GM23338 (cell line): ENCODE measurements at regions not wholly inside any gene's neighbourhood (a gene's known extent, or its start where the extent isn't known, plus 50 kb on each side); places are given as distances from the start of the nearest gene placed in this dataset.

Experiments used
- ATAC-seq: fragments of 200-7000 bp; cut with Tn5 transposase; 3 replicates; pipeline ENCODE4 v1.9.1; 2020
- DNase-seq: peaks from one replicate; pipeline ENCODE4 v3.0.0-alpha.2; 2015; ENCODE audit warnings: low spot score
- H2AFZ ChIP-seq: fragments of 200-600 bp; sonication (generic); 2 replicates; pipeline ENCODE4 v1.8.0; 2016; ENCODE audit warnings: antibody characterized with exemption, mild to moderate bottlenecking, moderate library complexity
- H3F3A ChIP-seq: fragments of 200-600 bp; sonication (generic); replicated peaks from 2 replicates; pipeline ENCODE4 v1.8.0; 2017; ENCODE audit warnings: antibody characterized with exemption, mixed run types, low read depth
- H3K27ac ChIP-seq: fragments of 200-600 bp; sonication (generic); 2 replicates; pipeline ENCODE4 v1.6.1; 2016; ENCODE audit warnings: low read depth
- H3K27me3 ChIP-seq: fragments of 200-600 bp; sonication (generic); 2 replicates; pipeline ENCODE4 v1.8.0; 2016; ENCODE audit warnings: mild to moderate bottlenecking, mixed run types, moderate library complexity; ENCODE audit not compliant: insufficient read depth
- H3K36me3 ChIP-seq: fragments of 200-600 bp; sonication (generic); 2 replicates; pipeline ENCODE4 v1.8.0; 2016; ENCODE audit warnings: mild to moderate bottlenecking; ENCODE audit not compliant: insufficient read depth
- H3K4me1 ChIP-seq: fragments of 200-600 bp; sonication (generic); 2 replicates; pipeline ENCODE4 v1.8.0; 2016; ENCODE audit warnings: mild to moderate bottlenecking, moderate library complexity; ENCODE audit not compliant: insufficient read depth
- H3K4me2 ChIP-seq: fragments of 200-600 bp; sonication (generic); 2 replicates; pipeline ENCODE4 v1.7.1; 2017; ENCODE audit warnings: mixed run types
- H3K4me3 ChIP-seq: fragments of 200-600 bp; sonication (generic); 2 replicates; pipeline ENCODE4 v1.6.1; 2016; ENCODE audit warnings: mixed run types
- H3K79me2 ChIP-seq: fragments of 200-600 bp; sonication (generic); replicated peaks from 2 replicates; pipeline ENCODE4 v1.8.0; 2017; ENCODE audit warnings: mild to moderate bottlenecking; ENCODE audit not compliant: insufficient read depth
- H3K9me2 ChIP-seq: fragments of 200-600 bp; sonication (generic); 2 replicates; pipeline ENCODE4 v1.8.0; 2017; ENCODE audit not compliant: insufficient read depth
- H4K20me1 ChIP-seq: fragments of 200-600 bp; sonication (generic); replicated peaks from 2 replicates; pipeline ENCODE4 v1.8.0; 2017; ENCODE audit warnings: mild to moderate bottlenecking; ENCODE audit not compliant: insufficient read depth
- H3K27ac Mint-ChIP-seq: 2 replicates; pipeline ENCODE4 v1.8.0; 2020; ENCODE audit warnings: inconsistent platforms, mild to moderate bottlenecking, moderate library complexity, mixed read lengths
- H3K27me3 Mint-ChIP-seq: 3 replicates; pipeline ENCODE4 v1.8.0; 2022; ENCODE audit warnings: low read depth, mild to moderate bottlenecking, moderate library complexity, mixed read lengths, inconsistent platforms; ENCODE audit not compliant: insufficient read depth, poor library complexity
- H3K36me3 Mint-ChIP-seq: 3 replicates; pipeline ENCODE4 v1.8.0; 2021; ENCODE audit warnings: low read depth, mild to moderate bottlenecking, inconsistent platforms, moderate library complexity, mixed read lengths
- H3K4me1 Mint-ChIP-seq: 3 replicates; pipeline ENCODE4 v1.8.0; 2020; ENCODE audit warnings: mild to moderate bottlenecking, inconsistent platforms, mixed read lengths
- H3K4me3 Mint-ChIP-seq: 3 replicates; pipeline ENCODE4 v1.8.0; 2021; ENCODE audit warnings: moderate library complexity, mild to moderate bottlenecking, inconsistent platforms, mixed read lengths
- H3K9me3 Mint-ChIP-seq: 3 replicates; pipeline ENCODE4 v1.8.0; 2020; ENCODE audit warnings: moderate library complexity, mild to moderate bottlenecking, inconsistent platforms, mixed read lengths
- CREB1 ChIP-seq: fragments of 250-450 bp; sonication (Bioruptor Pico); IDR thresholded peaks from 2 replicates; pipeline ENCODE4 v1.5.0; 2020; ENCODE audit warnings: low read depth, mild to moderate bottlenecking, moderate library complexity
- JUNB ChIP-seq: IDR thresholded peaks from one replicate; pipeline ENCODE4 v1.6.1; 2016; ENCODE audit warnings: antibody characterized with exemption; ENCODE audit not compliant: unreplicated experiment
- STAT1 ChIP-seq: IDR thresholded peaks from one replicate; pipeline ENCODE4 v1.6.1; 2016; ENCODE audit warnings: antibody characterized with exemption; ENCODE audit not compliant: unreplicated experiment
- ZNF114 ChIP-seq: fragments of 250-450 bp; sonication (Bioruptor Pico); IDR thresholded peaks from 2 replicates; pipeline ENCODE4 v1.5.0; 2020; ENCODE audit warnings: mild to moderate bottlenecking, moderate library complexity
- ZNF331 ChIP-seq: fragments of 250-450 bp; sonication (Bioruptor Pico); IDR thresholded peaks from 2 replicates; pipeline ENCODE4 v1.5.0; 2020; ENCODE audit warnings: low read depth, mild to moderate bottlenecking, moderate library complexity
- TF ChIP-seq, protein P1 (sequence below): IDR thresholded peaks from 2 replicates; pipeline ENCODE4 v1.6.1; 2016; ENCODE audit warnings: antibody characterized with exemption
- TF ChIP-seq, protein P2 (sequence below), 2 experiments: fragments of 200-600 bp in 1 of 2; sonication (generic) in 1 of 2; conservative IDR thresholded peaks; 2 replicates each; pipeline versions ENCODE4 v1.5.1 to v1.6.1; 2016 to 2017; ENCODE audit warnings: antibody characterized with exemption in 2 of 2, low read depth in 2 of 2, mild to moderate bottlenecking in 2 of 2, moderate library complexity in 1 of 2
- TF ChIP-seq, protein P3 (sequence below): IDR thresholded peaks from one replicate; pipeline ENCODE4 v1.6.1; 2018; ENCODE audit warnings: antibody characterized with exemption; ENCODE audit not compliant: unreplicated experiment
- TF ChIP-seq, protein P4 (sequence below): fragments of 250-450 bp; sonication (Bioruptor Pico); IDR thresholded peaks from 2 replicates; pipeline ENCODE4 v1.5.0; 2020; ENCODE audit warnings: mild to moderate bottlenecking, moderate library complexity

DNA sequence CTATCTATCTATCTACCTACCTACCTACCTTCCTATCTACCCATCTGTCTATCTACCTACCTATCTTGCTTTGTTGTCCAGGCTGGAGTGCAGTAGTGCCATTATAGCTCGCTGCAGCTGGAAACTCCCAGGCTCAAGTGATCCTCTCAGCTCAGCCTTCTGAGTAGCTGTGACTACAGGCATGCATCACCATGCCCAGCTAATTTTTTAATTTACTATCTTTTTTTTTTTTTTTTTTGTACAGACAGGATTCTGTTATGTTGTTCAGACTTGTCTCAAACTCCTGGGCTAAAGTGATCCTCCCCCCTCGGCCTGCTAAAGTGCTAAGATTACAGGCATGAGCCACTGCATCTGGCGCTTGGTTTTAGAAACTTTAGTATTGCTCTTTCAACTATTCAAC is 762.4 kb downstream of the SLC6A15 start:
- H3K4me3 Mint-ChIP-seq, result no peak overlapping the region

More for the DNA sequence above, 762.4 kb downstream of the SLC6A15 start:
- Histone ChIP-seq H3K79me2 (no peaks in the 10 kb centered on the region), H4K20me1 (no peaks in the 10 kb centered on the region), H3K9me2 (no peaks in the 10 kb centered on the region), H2AFZ (no peak overlapping the region), H3K27ac (no peak overlapping the region), H3K36me3 (peaks cover 12% of the 10 kb centered on the region; the same call in 1 of the 2 replicates), H3F3A (no peaks in the 10 kb centered on the region), H3K4me2 (no peak overlapping the region), H3K4me3 (no peak overlapping the region), H3K27me3 (no peaks in the 10 kb centered on the region), H3K4me1 (no peaks in the 10 kb centered on the region)
- Mint-ChIP-seq H3K9me3 (peaks cover 39% of the 10 kb centered on the region), H3K27ac (no peak overlapping the region), H3K36me3 (peaks cover 17% of the 10 kb centered on the region), H3K27me3 (peaks cover 2% of the 10 kb centered on the region), H3K4me1 (no peaks in the 10 kb centered on the region)
- DNase-seq (no peak), ATAC-seq (no peak)
- TF ChIP-seq, protein P1, sequence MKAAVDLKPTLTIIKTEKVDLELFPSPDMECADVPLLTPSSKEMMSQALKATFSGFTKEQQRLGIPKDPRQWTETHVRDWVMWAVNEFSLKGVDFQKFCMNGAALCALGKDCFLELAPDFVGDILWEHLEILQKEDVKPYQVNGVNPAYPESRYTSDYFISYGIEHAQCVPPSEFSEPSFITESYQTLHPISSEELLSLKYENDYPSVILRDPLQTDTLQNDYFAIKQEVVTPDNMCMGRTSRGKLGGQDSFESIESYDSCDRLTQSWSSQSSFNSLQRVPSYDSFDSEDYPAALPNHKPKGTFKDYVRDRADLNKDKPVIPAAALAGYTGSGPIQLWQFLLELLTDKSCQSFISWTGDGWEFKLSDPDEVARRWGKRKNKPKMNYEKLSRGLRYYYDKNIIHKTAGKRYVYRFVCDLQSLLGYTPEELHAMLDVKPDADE, result no peak
- TF ChIP-seq, protein P2, sequence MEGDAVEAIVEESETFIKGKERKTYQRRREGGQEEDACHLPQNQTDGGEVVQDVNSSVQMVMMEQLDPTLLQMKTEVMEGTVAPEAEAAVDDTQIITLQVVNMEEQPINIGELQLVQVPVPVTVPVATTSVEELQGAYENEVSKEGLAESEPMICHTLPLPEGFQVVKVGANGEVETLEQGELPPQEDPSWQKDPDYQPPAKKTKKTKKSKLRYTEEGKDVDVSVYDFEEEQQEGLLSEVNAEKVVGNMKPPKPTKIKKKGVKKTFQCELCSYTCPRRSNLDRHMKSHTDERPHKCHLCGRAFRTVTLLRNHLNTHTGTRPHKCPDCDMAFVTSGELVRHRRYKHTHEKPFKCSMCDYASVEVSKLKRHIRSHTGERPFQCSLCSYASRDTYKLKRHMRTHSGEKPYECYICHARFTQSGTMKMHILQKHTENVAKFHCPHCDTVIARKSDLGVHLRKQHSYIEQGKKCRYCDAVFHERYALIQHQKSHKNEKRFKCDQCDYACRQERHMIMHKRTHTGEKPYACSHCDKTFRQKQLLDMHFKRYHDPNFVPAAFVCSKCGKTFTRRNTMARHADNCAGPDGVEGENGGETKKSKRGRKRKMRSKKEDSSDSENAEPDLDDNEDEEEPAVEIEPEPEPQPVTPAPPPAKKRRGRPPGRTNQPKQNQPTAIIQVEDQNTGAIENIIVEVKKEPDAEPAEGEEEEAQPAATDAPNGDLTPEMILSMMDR (conservative IDR thresholded peaks at IDR 0.05; ENCODE audit: low read depth in 2 of 2), result no peak
- TF ChIP-seq STAT1 (no peak), JUNB (no peak), ZNF331 (CRISPR knock-in tag) (no peak), CREB1 (CRISPR knock-in tag) (no peak), ZNF114 (CRISPR knock-in tag) (no peak)
- TF ChIP-seq, protein P3, sequence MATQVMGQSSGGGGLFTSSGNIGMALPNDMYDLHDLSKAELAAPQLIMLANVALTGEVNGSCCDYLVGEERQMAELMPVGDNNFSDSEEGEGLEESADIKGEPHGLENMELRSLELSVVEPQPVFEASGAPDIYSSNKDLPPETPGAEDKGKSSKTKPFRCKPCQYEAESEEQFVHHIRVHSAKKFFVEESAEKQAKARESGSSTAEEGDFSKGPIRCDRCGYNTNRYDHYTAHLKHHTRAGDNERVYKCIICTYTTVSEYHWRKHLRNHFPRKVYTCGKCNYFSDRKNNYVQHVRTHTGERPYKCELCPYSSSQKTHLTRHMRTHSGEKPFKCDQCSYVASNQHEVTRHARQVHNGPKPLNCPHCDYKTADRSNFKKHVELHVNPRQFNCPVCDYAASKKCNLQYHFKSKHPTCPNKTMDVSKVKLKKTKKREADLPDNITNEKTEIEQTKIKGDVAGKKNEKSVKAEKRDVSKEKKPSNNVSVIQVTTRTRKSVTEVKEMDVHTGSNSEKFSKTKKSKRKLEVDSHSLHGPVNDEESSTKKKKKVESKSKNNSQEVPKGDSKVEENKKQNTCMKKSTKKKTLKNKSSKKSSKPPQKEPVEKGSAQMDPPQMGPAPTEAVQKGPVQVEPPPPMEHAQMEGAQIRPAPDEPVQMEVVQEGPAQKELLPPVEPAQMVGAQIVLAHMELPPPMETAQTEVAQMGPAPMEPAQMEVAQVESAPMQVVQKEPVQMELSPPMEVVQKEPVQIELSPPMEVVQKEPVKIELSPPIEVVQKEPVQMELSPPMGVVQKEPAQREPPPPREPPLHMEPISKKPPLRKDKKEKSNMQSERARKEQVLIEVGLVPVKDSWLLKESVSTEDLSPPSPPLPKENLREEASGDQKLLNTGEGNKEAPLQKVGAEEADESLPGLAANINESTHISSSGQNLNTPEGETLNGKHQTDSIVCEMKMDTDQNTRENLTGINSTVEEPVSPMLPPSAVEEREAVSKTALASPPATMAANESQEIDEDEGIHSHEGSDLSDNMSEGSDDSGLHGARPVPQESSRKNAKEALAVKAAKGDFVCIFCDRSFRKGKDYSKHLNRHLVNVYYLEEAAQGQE, result no peak
- TF ChIP-seq, protein P4, sequence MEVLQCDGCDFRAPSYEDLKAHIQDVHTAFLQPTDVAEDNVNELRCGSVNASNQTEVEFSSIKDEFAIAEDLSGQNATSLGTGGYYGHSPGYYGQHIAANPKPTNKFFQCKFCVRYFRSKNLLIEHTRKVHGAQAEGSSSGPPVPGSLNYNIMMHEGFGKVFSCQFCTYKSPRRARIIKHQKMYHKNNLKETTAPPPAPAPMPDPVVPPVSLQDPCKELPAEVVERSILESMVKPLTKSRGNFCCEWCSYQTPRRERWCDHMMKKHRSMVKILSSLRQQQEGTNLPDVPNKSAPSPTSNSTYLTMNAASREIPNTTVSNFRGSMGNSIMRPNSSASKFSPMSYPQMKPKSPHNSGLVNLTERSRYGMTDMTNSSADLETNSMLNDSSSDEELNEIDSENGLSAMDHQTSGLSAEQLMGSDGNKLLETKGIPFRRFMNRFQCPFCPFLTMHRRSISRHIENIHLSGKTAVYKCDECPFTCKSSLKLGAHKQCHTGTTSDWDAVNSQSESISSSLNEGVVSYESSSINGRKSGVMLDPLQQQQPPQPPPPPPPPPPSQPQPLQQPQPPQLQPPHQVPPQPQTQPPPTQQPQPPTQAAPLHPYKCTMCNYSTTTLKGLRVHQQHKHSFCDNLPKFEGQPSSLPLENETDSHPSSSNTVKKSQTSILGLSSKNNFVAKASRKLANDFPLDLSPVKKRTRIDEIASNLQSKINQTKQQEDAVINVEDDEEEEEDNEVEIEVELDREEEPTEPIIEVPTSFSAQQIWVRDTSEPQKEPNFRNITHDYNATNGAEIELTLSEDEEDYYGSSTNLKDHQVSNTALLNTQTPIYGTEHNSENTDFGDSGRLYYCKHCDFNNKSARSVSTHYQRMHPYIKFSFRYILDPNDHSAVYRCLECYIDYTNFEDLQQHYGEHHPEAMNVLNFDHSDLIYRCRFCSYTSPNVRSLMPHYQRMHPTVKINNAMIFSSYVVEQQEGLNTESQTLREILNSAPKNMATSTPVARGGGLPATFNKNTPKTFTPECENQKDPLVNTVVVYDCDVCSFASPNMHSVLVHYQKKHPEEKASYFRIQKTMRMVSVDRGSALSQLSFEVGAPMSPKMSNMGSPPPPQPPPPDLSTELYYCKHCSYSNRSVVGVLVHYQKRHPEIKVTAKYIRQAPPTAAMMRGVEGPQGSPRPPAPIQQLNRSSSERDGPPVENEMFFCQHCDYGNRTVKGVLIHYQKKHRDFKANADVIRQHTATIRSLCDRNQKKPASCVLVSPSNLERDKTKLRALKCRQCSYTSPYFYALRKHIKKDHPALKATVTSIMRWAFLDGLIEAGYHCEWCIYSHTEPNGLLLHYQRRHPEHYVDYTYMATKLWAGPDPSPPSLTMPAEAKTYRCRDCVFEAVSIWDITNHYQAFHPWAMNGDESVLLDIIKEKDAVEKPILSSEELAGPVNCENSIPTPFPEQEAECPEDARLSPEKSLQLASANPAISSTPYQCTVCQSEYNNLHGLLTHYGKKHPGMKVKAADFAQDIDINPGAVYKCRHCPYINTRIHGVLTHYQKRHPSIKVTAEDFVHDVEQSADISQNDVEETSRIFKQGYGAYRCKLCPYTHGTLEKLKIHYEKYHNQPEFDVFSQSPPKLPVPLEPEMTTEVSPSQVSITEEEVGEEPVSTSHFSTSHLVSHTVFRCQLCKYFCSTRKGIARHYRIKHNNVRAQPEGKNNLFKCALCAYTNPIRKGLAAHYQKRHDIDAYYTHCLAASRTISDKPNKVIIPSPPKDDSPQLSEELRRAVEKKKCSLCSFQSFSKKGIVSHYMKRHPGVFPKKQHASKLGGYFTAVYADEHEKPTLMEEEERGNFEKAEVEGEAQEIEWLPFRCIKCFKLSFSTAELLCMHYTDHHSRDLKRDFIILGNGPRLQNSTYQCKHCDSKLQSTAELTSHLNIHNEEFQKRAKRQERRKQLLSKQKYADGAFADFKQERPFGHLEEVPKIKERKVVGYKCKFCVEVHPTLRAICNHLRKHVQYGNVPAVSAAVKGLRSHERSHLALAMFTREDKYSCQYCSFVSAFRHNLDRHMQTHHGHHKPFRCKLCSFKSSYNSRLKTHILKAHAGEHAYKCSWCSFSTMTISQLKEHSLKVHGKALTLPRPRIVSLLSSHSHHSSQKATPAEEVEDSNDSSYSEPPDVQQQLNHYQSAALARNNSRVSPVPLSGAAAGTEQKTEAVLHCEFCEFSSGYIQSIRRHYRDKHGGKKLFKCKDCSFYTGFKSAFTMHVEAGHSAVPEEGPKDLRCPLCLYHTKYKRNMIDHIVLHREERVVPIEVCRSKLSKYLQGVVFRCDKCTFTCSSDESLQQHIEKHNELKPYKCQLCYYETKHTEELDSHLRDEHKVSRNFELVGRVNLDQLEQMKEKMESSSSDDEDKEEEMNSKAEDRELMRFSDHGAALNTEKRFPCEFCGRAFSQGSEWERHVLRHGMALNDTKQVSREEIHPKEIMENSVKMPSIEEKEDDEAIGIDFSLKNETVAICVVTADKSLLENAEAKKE (CRISPR knock-in tag), result no peak
